GM12874 (cell line): ENCODE measurements at regions not wholly inside any gene's neighbourhood (a gene's known extent, or its start where the extent isn't known, plus 50 kb on each side); places are given as distances from the start of the nearest gene placed in this dataset.

ENCODE experiments used
- TF ChIP-seq, protein P1 (sequence below): IDR thresholded peaks from 2 replicates; pipeline ENCODE4 v1.5.1; 2011; ENCODE audit warnings: low read depth, mild to moderate bottlenecking, control low read depth, low read length, moderate library complexity; ENCODE audit not compliant: insufficient read depth

DNA sequence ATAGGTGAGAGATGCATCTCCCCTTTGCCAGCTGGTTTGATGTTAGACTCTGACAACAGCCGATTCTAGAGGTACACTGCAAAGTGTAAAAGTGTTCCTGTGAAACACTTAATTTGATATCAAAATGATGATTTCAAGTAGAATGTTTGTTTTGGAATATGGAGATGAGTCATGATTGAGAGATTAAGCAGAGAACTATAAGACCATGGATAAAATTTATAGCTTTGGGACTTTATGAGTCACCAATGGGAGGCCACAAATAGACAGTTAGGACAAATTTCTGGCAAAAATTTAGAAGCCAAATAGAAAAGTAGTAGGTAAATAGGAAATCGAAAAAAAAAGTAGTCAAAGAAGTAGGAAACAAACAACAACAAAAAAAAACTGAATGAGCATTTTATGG lies 672.5 kb downstream of the NSUN3 start:
- TF ChIP-seq, protein P1, sequence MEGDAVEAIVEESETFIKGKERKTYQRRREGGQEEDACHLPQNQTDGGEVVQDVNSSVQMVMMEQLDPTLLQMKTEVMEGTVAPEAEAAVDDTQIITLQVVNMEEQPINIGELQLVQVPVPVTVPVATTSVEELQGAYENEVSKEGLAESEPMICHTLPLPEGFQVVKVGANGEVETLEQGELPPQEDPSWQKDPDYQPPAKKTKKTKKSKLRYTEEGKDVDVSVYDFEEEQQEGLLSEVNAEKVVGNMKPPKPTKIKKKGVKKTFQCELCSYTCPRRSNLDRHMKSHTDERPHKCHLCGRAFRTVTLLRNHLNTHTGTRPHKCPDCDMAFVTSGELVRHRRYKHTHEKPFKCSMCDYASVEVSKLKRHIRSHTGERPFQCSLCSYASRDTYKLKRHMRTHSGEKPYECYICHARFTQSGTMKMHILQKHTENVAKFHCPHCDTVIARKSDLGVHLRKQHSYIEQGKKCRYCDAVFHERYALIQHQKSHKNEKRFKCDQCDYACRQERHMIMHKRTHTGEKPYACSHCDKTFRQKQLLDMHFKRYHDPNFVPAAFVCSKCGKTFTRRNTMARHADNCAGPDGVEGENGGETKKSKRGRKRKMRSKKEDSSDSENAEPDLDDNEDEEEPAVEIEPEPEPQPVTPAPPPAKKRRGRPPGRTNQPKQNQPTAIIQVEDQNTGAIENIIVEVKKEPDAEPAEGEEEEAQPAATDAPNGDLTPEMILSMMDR = no peak

DNA sequence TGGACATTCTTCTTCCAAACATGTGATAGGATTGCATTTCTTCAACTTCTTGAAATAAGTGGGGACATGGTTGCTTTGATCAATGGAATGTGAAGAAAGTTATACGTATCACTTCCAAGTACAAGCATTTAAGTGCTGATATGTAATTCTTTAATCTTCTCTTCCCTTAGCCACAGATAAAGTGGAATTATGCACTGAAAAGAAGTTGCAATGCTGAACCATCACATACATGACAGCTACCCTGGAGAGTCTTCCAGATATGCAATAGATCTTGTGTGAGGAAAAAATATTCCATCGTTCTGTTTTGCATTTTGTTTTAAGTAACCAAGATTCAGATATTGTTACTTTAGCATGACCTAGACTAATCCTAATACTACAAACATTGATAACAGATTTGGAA lies 674.3 kb downstream of the NSUN3 start:
- TF ChIP-seq, protein P1 = no peak

DNA sequence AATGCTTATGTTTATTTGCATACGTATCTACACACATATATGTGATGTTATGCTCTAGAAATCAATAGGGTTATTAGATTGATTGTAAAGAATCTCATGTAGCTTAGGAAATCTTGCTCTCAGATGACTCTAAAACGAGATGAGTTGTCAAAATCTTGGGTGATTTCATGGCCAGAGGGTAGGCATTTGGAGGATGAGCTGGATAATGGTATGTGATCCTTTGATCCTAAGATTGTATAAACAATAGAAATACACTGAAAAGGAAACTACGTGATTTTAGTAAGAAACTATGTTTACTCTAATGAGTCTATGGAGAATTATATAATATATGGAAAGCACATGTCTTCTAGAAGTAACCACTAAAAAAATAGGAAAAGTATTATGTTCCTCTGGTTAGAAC lies 676.6 kb downstream of the NSUN3 start:
- TF ChIP-seq, protein P1 = no peak

- TF ChIP-seq, protein P1 = no peak
These were observed 695.9 kb downstream of the NSUN3 start for GRCh38 chr3:94758751-94759150.

- TF ChIP-seq, protein P1 = no peak
These were observed 709.5 kb downstream of the NSUN3 start for GRCh38 chr3:94772402-94772801.

- TF ChIP-seq, protein P1 = no peak
These were observed 712.9 kb downstream of the NSUN3 start for GRCh38 chr3:94775746-94776145.

GRCh38 chr3:94776401-94776915 lies 713.6 kb downstream of the NSUN3 start:
- TF ChIP-seq, protein P1 = no peak
